ENCODE measurements at regions not wholly inside any gene's neighbourhood (a gene's known extent, or its start where the extent isn't known, plus 50 kb on each side); places are given as distances from the start of the nearest gene placed in this dataset.

GRCh38 chrX:67288156-67288555 lies 255.7 kb upstream of the AR start:
- Mint-ChIP-seq H3K4me1 (peaks cover 6% of the 10 kb centered on the region), H3K27ac (peak overlapping the region in 1 of 3 experiments; percentile 86), H3K36me3 (ENCODE audit: low read depth) (no peaks in the 10 kb centered on the region), H3K27me3 (ENCODE audit: low read depth) (no peaks in the 10 kb centered on the region), H3K4me3 (no peak overlapping the region), H3K9me3 (no peaks in the 10 kb centered on the region)
- TF ChIP-seq, protein P1, sequence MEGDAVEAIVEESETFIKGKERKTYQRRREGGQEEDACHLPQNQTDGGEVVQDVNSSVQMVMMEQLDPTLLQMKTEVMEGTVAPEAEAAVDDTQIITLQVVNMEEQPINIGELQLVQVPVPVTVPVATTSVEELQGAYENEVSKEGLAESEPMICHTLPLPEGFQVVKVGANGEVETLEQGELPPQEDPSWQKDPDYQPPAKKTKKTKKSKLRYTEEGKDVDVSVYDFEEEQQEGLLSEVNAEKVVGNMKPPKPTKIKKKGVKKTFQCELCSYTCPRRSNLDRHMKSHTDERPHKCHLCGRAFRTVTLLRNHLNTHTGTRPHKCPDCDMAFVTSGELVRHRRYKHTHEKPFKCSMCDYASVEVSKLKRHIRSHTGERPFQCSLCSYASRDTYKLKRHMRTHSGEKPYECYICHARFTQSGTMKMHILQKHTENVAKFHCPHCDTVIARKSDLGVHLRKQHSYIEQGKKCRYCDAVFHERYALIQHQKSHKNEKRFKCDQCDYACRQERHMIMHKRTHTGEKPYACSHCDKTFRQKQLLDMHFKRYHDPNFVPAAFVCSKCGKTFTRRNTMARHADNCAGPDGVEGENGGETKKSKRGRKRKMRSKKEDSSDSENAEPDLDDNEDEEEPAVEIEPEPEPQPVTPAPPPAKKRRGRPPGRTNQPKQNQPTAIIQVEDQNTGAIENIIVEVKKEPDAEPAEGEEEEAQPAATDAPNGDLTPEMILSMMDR (IDR thresholded peaks at IDR 0.05; ENCODE audit: unreplicated experiment in 3 of 3), result no peak

- peaks cover 6% of the 10 kb centered on the region for H3K4me1 Mint-ChIP-seq
- no peak overlapping the region for H3K4me3 Mint-ChIP-seq
- H3K27ac Mint-ChIP-seq, result peak overlapping the region in 2 of 3 experiments; percentile 33 to 86
- H3K27me3 Mint-ChIP-seq (ENCODE audit: low read depth), result no peaks in the 10 kb centered on the region
- no peaks in the 10 kb centered on the region for H3K36me3 Mint-ChIP-seq (ENCODE audit: low read depth)
- TF ChIP-seq, protein P1 (IDR thresholded peaks at IDR 0.05; ENCODE audit: unreplicated experiment in 3 of 3), result no peak
- no peaks in the 10 kb centered on the region for H3K9me3 Mint-ChIP-seq
Measured at GRCh38 chrX:67289055-67289499, 254.7 kb upstream of the AR start.

DNA sequence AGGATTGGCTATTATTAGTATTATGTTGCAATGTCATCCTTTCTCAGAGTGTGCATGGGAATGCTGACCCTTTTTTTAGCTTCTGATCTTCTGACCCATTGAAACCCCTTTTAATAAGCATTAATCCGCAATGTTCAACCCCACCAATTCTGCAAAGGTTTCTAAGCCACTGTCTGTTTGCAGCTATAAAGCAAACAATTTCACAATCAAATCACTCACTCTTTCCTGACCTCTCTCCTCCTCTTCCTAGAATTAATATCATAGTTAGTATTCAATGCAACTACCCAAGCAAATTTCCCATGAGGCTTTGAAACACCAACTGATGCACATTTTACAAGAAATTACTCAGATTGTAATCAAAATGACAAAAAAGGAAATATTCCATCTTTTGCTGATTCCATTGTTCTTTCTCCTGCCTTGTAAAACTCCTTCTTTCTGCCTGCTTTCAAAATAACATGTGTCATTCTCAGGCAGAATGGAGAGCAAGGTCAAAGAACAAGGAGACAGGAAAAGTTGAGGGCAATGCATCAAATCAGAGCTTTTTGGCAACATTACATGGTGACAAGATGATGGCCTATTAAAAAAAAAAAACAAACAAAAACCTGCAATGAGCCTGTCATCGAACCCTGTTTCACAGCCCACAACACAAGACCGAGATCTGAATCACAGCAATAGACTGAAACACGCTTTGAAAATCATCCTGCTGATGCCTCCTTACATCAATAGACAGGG lies 253.2 kb upstream of the AR start:
- TF ChIP-seq, protein P1 (IDR thresholded peaks at IDR 0.05; ENCODE audit: unreplicated experiment in 3 of 3), result no peak
- H3K27me3 Mint-ChIP-seq (ENCODE audit: low read depth), result no peaks in the 10 kb centered on the region
- H3K36me3 Mint-ChIP-seq (ENCODE audit: low read depth), result no peaks in the 10 kb centered on the region
- H3K27ac Mint-ChIP-seq, result no peak overlapping the region
- no peak overlapping the region for H3K4me3 Mint-ChIP-seq
- peaks cover 3% of the 10 kb centered on the region for H3K9me3 Mint-ChIP-seq
- H3K4me1 Mint-ChIP-seq, result peaks cover 6% of the 10 kb centered on the region

- no peaks in the 10 kb centered on the region for H3K4me1 Mint-ChIP-seq
- TF ChIP-seq, protein P1 (IDR thresholded peaks at IDR 0.05; ENCODE audit: unreplicated experiment in 3 of 3), result no peak
- peaks cover 7% of the 10 kb centered on the region for H3K9me3 Mint-ChIP-seq
- H3K27me3 Mint-ChIP-seq (ENCODE audit: low read depth), result no peaks in the 10 kb centered on the region
- no peaks in the 10 kb centered on the region for H3K36me3 Mint-ChIP-seq (ENCODE audit: low read depth)
- H3K27ac Mint-ChIP-seq, result no peak overlapping the region
- H3K4me3 Mint-ChIP-seq, result no peak overlapping the region
Measured at GRCh38 chrX:67295924-67296323, 247.9 kb upstream of the AR start.

GRCh38 chrX:67296395-67296794 lies 247.4 kb upstream of the AR start:
- H3K4me3 Mint-ChIP-seq, result no peak overlapping the region
- TF ChIP-seq, protein P1 (IDR thresholded peaks at IDR 0.05; ENCODE audit: unreplicated experiment in 3 of 3), result no peak
- H3K36me3 Mint-ChIP-seq (ENCODE audit: low read depth), result no peaks in the 10 kb centered on the region
- H3K27ac Mint-ChIP-seq, result no peak overlapping the region
- H3K27me3 Mint-ChIP-seq (ENCODE audit: low read depth), result no peaks in the 10 kb centered on the region
- no peaks in the 10 kb centered on the region for H3K4me1 Mint-ChIP-seq
- H3K9me3 Mint-ChIP-seq, result peaks cover 7% of the 10 kb centered on the region

- H3K9me3 Mint-ChIP-seq, result peaks cover 19% of the 10 kb centered on the region
- H3K36me3 Mint-ChIP-seq (ENCODE audit: low read depth), result no peaks in the 10 kb centered on the region
- no peak overlapping the region for H3K27ac Mint-ChIP-seq
- no peak overlapping the region for H3K4me3 Mint-ChIP-seq
- TF ChIP-seq, protein P1 (IDR thresholded peaks at IDR 0.05; ENCODE audit: unreplicated experiment in 3 of 3), result no peak
- H3K4me1 Mint-ChIP-seq, result no peaks in the 10 kb centered on the region
- no peaks in the 10 kb centered on the region for H3K27me3 Mint-ChIP-seq (ENCODE audit: low read depth)
Measured at GRCh38 chrX:67317725-67318124, 226.1 kb upstream of the AR start.

Measured in nephron (organoid).